ENCODE measurements at regions not wholly inside any gene's neighbourhood (a gene's known extent, or its start where the extent isn't known, plus 50 kb on each side); places are given as distances from the start of the nearest gene placed in this dataset.

DNA sequence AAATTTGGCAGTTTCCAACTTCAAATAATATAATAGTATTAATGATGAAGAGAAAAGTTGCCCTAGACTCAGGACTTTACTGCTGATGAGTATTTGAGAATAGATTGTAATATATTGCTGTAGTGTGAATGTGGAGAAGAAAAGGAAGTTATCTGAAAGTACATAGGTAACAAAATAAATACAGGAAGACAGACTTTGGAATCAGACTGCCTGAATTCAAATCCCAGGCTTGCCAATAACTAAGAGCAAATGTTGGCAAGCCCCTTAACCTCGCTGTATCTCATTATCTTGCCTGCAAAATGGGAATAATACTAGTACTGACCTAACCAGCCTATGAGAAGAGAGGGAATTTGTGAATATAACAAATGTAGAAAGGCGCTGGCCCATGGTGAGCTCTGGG is 765.2 kb upstream of the ID2 start:
- Histone ChIP-seq H3K4me1 (ENCODE audit: insufficient read depth) (no peaks in the 10 kb centered on the region), H3K27ac (ENCODE audit: low read depth) (no peak overlapping the region), H3K36me3 (ENCODE audit: insufficient read depth) (no peaks in the 10 kb centered on the region), H3K4me3 (ENCODE audit: low read depth, low read length) (no peak overlapping the region)
- no peak for DNase-seq (ENCODE audit: extremely low spot score)
- WGBS, result 98% methylated on average over 2 of the region's 2 CpGs

DNA sequence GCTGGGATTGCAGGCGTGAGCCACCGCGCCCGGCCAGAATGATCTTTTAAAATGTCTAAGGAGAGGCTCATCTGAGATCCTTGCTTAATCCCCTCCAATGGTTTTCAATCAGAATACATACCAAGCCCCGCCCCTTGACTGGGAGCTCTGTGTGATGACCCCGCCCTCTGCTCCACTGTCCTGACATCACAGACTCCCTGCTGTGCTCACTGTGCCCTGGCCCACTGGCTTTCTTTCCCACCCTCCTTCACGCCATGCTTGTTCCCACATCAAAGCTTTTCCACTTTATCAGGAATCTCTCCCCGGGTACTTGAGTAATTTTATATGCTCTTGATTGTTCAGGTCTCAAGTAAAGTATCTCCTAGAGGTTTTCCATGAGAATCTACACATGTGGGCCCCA is 762.3 kb upstream of the ID2 start:
- no peaks in the 10 kb centered on the region for H3K4me1 ChIP-seq (ENCODE audit: insufficient read depth)
- H3K27ac ChIP-seq (ENCODE audit: low read depth), result no peak overlapping the region
- H3K36me3 ChIP-seq (ENCODE audit: insufficient read depth), result no peaks in the 10 kb centered on the region
- H3K4me3 ChIP-seq (ENCODE audit: low read depth, low read length), result no peak overlapping the region
- DNase-seq (ENCODE audit: extremely low spot score), result no peak
- 94% methylated on average over 8 of the region's 8 CpGs for WGBS

DNA sequence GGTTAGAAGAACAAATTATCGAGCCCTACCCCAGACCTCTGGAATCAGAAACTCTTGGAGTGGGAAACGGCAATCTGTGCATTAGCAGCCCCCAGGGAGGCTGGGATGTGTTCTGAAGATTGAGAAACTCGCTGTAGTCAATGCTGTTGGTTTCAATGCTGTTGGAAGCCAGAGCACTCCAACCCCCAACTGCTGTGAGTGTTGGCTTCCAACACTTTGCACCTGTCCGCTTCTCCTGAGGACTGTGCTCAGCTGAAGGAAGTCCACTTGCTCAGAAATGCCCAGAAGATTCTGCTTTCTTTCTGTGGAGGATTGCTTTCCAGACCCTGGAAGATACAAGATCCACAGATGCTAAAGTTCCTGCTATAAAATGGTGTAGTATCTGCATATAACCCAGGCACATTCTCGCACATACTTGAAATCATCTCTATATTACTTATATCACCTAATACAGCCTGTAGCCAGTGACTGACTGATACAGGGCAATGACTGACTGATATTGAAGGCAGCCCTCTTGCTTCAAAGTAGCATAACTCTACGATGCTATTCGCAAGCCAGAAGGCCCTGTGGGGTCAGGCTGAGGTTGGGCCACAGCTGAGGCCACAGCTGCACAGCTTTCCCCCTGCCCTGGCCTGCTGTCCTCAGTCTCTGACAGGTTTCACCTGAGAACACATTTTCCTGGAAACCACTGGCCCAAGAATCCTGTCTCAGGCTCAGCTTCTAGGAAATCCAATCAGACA is 757.7 kb upstream of the ID2 start:
- H3K36me3 ChIP-seq (ENCODE audit: insufficient read depth), result no peaks in the 10 kb centered on the region
- no peak overlapping the region for H3K4me3 ChIP-seq (ENCODE audit: low read depth, low read length)
- no peak for DNase-seq (ENCODE audit: extremely low spot score)
- H3K27ac ChIP-seq (ENCODE audit: low read depth), result no peak overlapping the region
- no peaks in the 10 kb centered on the region for H3K4me1 ChIP-seq (ENCODE audit: insufficient read depth)
- 84% methylated on average over 7 of the region's 7 CpGs for WGBS

DNA sequence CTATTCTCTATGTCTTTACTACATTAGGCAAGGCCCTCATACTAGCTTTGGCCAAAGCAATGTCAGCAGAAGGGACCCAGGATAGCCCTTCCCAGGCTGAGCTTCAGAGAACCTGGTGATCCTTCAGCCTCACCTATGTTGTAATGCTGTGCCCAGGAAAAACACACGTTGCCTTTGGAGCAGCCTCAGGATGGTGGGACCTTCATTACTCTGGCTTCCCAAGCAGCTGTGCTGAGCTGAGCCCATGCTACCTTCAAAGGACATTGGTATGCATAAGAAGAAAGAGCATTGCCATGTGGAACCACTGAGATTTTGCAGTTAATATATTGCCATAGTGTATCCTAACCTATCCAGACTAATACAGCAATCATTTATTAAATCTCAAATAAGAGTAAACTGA is 756.4 kb upstream of the ID2 start:
- Histone ChIP-seq H3K4me3 (ENCODE audit: low read depth, low read length) (no peak overlapping the region), H3K27ac (ENCODE audit: low read depth) (no peak overlapping the region), H3K4me1 (ENCODE audit: insufficient read depth) (no peaks in the 10 kb centered on the region), H3K36me3 (ENCODE audit: insufficient read depth) (no peaks in the 10 kb centered on the region)
- DNase-seq (ENCODE audit: extremely low spot score), result no peak
- WGBS, result 75% methylated on average over 1 of the region's 1 CpG

DNA sequence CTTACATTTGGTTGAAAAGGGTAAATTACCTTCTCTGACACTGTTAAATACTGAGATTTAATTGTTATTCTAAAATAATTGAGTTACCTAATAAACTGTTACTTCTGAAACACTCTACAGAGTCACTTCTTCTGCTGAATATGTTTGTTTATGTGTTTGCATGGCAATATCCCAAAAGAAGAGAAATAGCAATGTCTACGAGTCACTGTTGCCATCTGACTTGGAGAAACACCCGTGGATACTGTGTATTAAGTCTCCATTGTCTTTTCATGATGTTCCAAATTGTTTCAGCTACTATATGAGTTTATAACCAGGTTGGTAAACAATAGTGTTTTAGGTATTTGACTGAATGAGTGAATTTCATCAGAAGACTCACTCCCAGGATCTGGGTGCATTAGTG is 754.2 kb upstream of the ID2 start:
- Histone ChIP-seq H3K36me3 (ENCODE audit: insufficient read depth) (no peaks in the 10 kb centered on the region), H3K4me3 (ENCODE audit: low read depth, low read length) (no peak overlapping the region), H3K4me1 (ENCODE audit: insufficient read depth) (no peaks in the 10 kb centered on the region), H3K27ac (ENCODE audit: low read depth) (no peak overlapping the region)
- 69% methylated on average over 2 of the region's 2 CpGs for WGBS
- no peak for DNase-seq (ENCODE audit: extremely low spot score)

DNA sequence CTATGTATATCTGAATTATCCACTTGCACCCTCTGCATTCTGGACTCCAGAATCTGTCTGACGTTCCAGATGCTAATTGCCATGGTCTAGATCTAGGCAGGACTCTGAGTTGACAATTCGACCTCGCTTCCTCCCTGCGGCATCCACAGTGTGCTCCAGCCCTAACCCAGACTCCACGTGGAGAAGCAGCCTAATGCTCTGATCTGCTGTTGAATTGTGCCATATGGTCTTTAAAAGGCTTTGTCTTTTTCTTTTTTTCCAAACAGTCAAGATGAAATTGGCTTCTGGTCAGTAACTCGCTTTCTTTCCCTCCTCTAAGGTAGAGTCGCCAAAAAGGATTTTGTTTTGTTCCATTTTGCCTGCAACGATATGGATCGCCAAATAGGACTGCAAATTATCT is 752.6 kb upstream of the ID2 start:
- WGBS, result 67% methylated on average over 9 of the region's 9 CpGs
- Histone ChIP-seq H3K36me3 (ENCODE audit: insufficient read depth) (no peaks in the 10 kb centered on the region), H3K4me3 (ENCODE audit: low read depth, low read length) (no peak overlapping the region), H3K4me1 (ENCODE audit: insufficient read depth) (no peaks in the 10 kb centered on the region), H3K27ac (ENCODE audit: low read depth) (no peak overlapping the region)
- DNase-seq (ENCODE audit: extremely low spot score), result no peak

DNA sequence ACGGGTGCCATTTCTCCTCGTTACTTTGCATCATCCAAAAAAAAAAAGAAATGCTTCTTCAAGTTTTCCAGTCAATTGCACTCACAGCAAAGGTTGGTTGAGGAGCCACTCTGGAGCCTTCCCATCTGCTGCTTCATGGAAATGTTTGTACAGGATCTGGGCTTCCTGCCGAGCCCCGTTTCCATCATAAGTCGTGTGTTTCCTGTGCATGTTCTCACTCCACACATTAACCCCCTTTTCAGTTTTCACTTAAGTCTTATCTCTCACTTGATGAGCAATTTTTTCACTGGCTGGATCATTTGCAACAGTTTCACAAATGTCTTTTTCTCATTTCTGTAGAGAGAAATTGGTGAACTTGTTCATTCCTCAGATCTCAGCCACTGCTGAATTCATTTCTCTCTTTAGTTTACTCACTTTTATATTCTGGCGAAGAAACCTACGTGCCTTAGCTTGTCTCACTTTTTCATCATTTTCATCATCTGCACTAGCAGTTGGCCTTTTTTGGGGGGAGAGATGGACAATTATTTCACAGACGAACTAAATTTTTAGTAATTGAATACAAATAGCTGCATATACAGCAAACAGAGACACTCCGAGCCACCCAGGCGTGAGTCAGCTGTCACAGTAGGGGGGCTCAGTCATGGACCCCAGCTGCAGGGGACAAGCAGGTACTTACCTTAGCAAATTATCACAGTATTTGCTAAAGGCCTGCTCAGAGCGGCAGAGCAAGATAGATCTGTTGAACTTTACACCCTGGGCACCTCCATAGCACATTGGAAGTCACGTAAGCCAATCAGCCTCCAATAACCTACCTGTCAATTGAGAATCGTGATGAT is 750.8 kb upstream of the ID2 start:
- WGBS, result 53% methylated on average over 13 of the region's 13 CpGs
- no peak overlapping the region for H3K4me3 ChIP-seq (ENCODE audit: low read depth, low read length)
- no peaks in the 10 kb centered on the region for H3K4me1 ChIP-seq (ENCODE audit: insufficient read depth)
- no peak overlapping the region for H3K27ac ChIP-seq (ENCODE audit: low read depth)
- peak; percentile 58 for DNase-seq (ENCODE audit: extremely low spot score)
- H3K36me3 ChIP-seq (ENCODE audit: insufficient read depth), result no peaks in the 10 kb centered on the region

DNA sequence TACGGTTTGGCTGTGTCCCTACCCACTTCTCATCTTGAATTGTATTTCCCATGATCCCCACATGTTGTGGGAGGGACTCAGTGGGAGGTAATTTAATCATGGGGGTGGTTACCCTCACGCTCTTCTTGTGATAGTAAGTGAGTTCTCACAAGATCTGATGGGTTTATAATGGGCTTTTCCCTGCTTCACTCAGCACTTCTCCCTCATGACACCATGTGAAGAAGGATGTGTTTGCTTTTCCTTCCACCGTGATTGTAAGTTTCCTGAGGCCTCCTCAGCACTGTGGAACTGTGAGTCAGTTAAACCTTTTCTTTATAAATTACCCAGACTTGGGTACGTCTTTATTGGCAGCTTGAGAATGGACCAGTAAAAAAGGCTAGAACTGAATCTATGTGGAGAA is 750.0 kb upstream of the ID2 start:
- 87% methylated on average over 4 of the region's 4 CpGs for WGBS

DNA sequence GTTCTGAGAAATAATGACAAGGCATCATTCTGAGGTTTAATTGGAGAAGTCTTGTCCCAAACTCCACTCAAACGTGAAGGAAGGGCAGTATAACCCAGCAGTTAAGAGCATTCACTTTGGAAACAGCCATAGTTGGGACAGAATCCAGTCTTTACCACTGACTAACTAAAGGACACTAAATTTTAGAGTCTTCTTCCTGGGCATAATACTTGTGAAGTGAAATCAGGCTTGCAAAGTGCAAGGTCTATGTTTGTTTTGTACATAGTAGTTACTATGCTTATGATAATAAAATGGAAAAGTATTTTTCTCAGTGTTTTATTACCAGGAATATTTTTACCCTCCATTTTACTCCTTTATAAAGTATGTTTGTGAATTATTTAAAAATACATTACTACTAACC is 748.2 kb upstream of the ID2 start:
- Histone ChIP-seq H3K27ac (ENCODE audit: low read depth) (no peak overlapping the region), H3K4me3 (ENCODE audit: low read depth, low read length) (no peak overlapping the region), H3K4me1 (ENCODE audit: insufficient read depth) (no peaks in the 10 kb centered on the region), H3K36me3 (ENCODE audit: insufficient read depth) (no peaks in the 10 kb centered on the region)
- WGBS, result 81% methylated on average over 1 of the region's 1 CpG
- DNase-seq (ENCODE audit: extremely low spot score), result no peak

More for the DNA sequence above, 750.0 kb upstream of the ID2 start:
- H3K4me3 ChIP-seq (ENCODE audit: low read depth, low read length), result no peak overlapping the region
- DNase-seq (ENCODE audit: extremely low spot score), result no peak
- H3K36me3 ChIP-seq (ENCODE audit: insufficient read depth), result no peaks in the 10 kb centered on the region
- H3K4me1 ChIP-seq (ENCODE audit: insufficient read depth), result no peaks in the 10 kb centered on the region
- H3K27ac ChIP-seq (ENCODE audit: low read depth), result no peak overlapping the region

DNA sequence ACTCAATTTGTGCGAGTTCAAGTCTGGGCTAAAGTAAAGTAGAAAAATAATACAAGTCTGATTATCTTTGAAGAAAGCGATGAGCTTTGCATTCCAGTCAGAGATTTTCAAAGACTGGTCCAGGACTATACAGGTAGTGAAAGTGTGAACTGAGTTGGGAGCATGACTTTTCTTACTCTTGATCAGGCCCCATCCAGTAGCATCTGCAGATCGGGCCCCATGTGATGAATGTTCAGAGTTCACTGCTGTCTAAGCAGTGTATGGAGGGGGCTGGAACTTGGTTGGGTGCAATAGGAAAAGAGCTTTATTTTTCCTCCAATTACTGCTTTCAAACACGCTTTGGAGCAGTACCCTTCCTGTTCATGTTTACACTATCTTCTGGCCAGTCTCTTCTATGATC is 747.4 kb upstream of the ID2 start:
- no peak for DNase-seq (ENCODE audit: extremely low spot score)
- no peak overlapping the region for H3K27ac ChIP-seq (ENCODE audit: low read depth)

DNA sequence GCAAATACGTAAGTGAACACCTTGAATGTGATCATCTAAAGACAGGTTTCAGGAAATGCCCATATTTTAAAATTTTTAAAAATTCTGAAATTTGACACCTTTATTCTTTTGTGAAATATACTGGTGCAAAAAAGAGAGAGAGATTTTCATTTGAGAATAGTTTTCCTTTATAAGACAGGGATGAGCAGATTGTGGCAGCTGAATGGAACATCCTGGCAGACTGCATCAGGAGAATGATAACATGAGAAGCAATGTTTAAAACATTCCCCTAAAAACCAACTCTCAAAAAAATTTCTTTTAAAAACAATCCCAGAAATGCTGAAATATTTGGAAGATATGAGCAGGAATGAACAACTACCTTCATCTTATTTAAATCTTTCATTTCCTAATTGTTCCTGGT is 744.8 kb upstream of the ID2 start:
- H3K36me3 ChIP-seq (ENCODE audit: insufficient read depth), result no peaks in the 10 kb centered on the region
- H3K4me1 ChIP-seq (ENCODE audit: insufficient read depth), result no peaks in the 10 kb centered on the region
- H3K27ac ChIP-seq (ENCODE audit: low read depth), result no peak overlapping the region
- DNase-seq (ENCODE audit: extremely low spot score), result no peak
- no peak overlapping the region for H3K4me3 ChIP-seq (ENCODE audit: low read depth, low read length)
- 97% methylated on average over 1 of the region's 1 CpG for WGBS

More for the DNA sequence above, 747.4 kb upstream of the ID2 start:
- no peaks in the 10 kb centered on the region for H3K36me3 ChIP-seq (ENCODE audit: insufficient read depth)
- no peaks in the 10 kb centered on the region for H3K4me1 ChIP-seq (ENCODE audit: insufficient read depth)
- no peak overlapping the region for H3K4me3 ChIP-seq (ENCODE audit: low read depth, low read length)
- 96% methylated on average over 4 of the region's 4 CpGs for WGBS

DNA sequence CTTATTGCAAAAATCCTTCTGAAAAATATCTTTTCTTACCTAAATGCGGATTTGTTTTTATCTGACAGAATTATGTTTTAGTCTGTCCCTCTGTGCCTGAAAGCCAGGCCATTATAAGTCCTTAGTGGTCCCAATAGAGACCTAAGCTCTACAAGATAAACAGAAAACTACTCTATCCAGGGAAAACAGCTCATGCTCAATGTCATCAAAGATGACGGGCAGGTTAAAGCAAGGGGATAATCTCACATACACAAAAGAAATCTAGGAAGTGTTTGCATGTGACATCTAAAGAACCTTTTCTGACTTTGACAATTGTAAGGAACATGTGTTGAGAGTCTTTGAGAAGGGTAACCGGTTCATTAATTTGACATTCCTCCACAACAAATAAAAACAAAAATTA is 741.1 kb upstream of the ID2 start:
- whole genome bisulfite sequencing, result 91% methylated on average over 3 of the region's 3 CpGs
- no peak for DNase-seq (ENCODE audit: extremely low spot score)
- Histone ChIP-seq H3K36me3 (ENCODE audit: insufficient read depth) (no peaks in the 10 kb centered on the region), H3K27ac (ENCODE audit: low read depth) (no peak overlapping the region), H3K4me1 (ENCODE audit: insufficient read depth) (no peaks in the 10 kb centered on the region), H3K4me3 (ENCODE audit: low read depth, low read length) (no peak overlapping the region)

DNA sequence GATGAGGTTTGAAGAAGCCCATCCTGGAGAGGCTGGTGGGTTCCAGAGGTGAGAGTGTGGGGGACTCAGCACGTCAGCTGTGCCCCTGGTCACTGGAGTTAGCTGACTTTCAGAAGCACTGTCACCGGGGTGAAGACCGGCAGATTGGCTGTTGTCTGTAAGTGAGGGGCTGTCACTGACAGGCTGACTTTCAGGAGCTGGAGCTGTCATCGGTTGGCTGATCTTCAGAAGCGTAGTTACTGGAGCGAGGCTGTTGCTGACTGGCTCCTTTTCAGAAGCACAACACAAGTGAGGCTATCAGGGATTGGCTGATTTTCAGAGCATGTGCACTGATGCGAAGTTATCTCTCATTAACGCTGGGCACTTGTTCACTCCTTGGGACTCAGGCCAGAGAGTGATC is 738.4 kb upstream of the ID2 start:
- WGBS, result 83% methylated on average over 8 of the region's 8 CpGs
- H3K4me3 ChIP-seq (ENCODE audit: low read depth, low read length), result no peak overlapping the region
- no peak overlapping the region for H3K27ac ChIP-seq (ENCODE audit: low read depth)
- DNase-seq (ENCODE audit: extremely low spot score), result no peak
- no peaks in the 10 kb centered on the region for H3K4me1 ChIP-seq (ENCODE audit: insufficient read depth)
- H3K36me3 ChIP-seq (ENCODE audit: insufficient read depth), result no peaks in the 10 kb centered on the region

DNA sequence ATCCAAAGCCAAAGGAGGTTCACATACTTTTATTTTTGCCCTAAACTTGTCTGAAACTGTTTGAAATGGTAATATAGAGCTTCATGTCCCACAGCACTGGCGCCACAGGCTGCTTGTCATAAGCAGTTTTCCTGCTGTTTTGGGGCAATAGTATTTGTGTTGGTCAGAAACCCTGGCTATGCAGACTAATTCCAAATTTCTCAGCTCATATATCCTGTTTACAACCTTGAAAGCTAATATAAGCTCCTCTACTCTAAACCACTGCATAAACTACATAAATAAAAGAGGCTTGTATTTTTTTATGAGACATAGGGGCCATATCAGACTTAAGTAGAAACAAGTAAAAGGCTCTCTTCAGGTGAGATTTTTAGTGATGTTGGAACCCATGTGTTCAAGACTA is 736.8 kb upstream of the ID2 start:
- WGBS, result 74% methylated on average over 1 of the region's 1 CpG
- no peaks in the 10 kb centered on the region for H3K36me3 ChIP-seq (ENCODE audit: insufficient read depth)

More for the DNA sequence above, 736.8 kb upstream of the ID2 start:
- Histone ChIP-seq H3K4me3 (ENCODE audit: low read depth, low read length) (no peak overlapping the region), H3K4me1 (ENCODE audit: insufficient read depth) (no peaks in the 10 kb centered on the region), H3K27ac (ENCODE audit: low read depth) (no peak overlapping the region)
- no peak for DNase-seq (ENCODE audit: extremely low spot score)
